ENCODE measurements at regions not wholly inside any gene's neighbourhood (a gene's known extent, or its start where the extent isn't known, plus 50 kb on each side); places are given as distances from the start of the nearest gene placed in this dataset.
"Not testable (repeated sequence)": the region's sequence is repeated elsewhere in the genome, so short reads cannot be mapped to it uniquely, and the experiment has no call there.

GRCh38 chr6:56739836-56740815 is 97.4 kb upstream of the DST start:
- no peak for DNase-seq

DNA sequence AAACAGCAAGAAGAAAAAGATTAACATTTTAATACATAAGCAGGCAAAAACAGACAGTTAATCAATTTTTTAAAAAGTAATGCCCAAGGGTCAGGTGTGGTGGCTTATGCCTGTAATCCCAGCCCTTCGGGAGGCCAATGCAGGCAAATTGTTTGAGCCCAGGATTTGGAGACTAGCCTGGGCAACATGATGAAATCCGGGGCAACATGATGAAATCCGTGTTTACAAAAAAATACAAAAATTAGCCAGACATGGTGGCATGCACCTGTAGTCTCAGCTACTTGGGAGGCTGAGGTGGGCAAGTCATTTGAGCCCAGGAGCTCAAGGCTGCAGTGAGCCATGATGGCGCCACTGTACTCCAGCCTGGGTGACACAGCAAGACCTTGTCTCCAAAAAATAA is 94.1 kb upstream of the DST start:
- DNase-seq: no peak

- DNase-seq: no peak
Observed at GRCh38 chr6:56734335-56734734, 91.6 kb upstream of the DST start.

GRCh38 chr6:56733211-56733697 is 90.6 kb upstream of the DST start:
- no peak for DNase-seq

DNA sequence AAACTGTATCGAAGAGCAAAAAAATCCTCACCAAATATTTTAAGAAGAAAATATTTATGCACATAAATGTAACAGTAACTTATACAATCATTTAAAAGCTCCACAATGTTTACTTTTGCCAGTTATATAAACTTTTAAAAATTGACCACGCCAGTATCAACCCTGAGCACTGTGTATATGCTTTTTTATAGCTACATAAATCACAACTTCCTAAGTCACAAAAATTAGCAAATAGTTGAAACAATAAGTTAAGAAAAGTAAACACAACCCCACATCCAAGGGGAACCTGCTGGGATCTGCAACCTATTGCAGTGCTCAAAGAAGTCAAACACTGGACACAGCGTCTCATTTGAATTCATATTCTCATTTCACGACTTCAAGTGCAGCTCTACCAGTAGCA is 89.8 kb upstream of the DST start:
- no peak for DNase-seq

GRCh38 chr6:56730663-56731529 is 88.2 kb upstream of the DST start:
- no peak for DNase-seq

DNA sequence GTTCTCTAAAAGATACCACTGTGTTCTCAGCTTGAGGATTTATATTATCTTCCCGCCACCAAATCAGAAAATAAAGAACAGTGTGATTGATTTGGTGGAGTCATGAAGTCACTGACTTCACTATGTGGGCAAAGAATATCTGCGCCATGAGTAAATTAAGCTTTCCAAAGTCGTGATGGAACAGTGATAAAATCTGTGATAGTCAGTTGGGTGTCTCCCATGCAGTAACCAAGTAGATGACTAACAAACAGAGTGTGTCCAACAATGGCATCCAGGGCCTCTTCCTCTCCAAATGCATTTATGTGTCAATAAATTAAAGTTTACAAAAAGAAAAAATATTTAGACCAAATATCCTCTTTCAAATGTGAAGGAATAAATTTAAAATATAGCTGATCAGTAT is 87.0 kb upstream of the DST start:
- no peak for DNase-seq

GRCh38 chr6:56729166-56729565 is 86.5 kb upstream of the DST start:
- not testable (repeated sequence) for DNase-seq

- DNase-seq: no peak
Observed at GRCh38 chr6:56727097-56727850, 84.6 kb upstream of the DST start.

GRCh38 chr6:56725254-56725653 is 82.6 kb upstream of the DST start:
- DNase-seq: no peak

DNA sequence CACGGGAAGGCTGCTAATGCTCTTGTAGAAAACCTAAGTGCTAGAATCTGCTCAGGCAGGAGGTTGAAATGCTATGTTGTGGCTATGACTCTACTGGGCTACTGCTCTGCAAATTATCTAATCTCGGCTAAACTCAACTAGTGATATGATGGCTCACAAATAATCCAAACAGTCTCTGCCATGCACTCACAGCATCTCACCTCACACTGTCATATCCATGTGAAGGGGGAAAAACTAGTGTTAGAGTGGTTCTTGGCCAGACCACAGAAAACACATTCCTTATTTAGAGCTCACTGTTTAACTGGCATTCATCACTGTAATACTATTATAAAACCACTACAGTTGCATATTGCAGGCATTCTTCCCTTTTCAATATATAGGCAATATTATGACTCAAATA is 81.8 kb upstream of the DST start:
- DNase-seq: no peak

DNA sequence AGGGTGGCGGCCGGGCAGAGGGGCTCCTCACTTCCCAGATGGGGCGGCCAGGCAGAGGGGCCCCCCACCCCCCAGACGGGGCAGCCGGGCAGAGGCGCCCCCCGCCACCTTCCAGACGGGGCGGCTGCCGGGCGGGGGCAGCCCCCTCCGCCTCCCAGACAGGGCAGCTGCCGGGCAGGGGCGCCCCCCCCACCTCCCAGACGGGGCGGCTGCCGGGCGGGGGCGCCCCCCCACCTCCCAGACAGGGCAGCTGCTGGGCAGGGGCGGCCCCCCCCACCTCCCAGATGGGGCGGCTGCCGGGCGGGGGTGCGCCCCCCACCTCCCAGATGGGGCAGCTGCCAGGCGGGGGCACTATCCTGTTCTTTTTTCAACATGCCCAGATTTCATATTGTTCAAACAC is 78.2 kb upstream of the DST start:
- peak; percentile 66 to 89 for DNase-seq

GRCh38 chr6:56720202-56720601 is 77.5 kb upstream of the DST start:
- DNase-seq: not testable (repeated sequence)

GRCh38 chr6:56719315-56720058 is 76.8 kb upstream of the DST start:
- not testable (repeated sequence) for DNase-seq

- no peak for DNase-seq
Observed at GRCh38 chr6:56718236-56718635, 75.5 kb upstream of the DST start.

GRCh38 chr6:56716229-56716628 is 73.5 kb upstream of the DST start:
- DNase-seq: no peak

GRCh38 chr6:56715741-56716140 is 73.1 kb upstream of the DST start:
- peak; percentile 84 to 93 for DNase-seq

DNA sequence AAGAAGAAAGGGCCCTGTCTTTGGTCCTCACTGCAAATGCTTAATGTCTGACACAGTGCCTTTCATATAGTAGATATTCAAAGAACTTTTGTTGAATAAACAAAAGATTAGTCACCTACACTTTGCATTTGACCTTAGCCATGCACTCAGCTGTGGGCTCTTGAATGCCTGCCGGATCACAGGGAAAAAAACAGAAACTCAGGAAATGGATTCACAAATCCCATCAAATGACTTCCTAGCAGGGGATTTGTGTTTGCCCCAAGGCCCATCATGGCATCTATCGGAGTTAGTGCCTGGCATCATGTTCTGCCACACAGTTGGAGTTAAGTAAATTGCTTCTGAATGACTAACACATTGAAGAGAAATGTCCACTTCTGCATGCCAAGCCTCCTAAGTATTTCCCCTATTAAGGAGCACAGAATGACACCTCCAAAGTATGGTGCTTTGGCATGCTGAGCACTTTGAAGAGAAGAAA is 72.3 kb upstream of the DST start:
- DNase-seq: peak; percentile 24 to 45

GRCh38 chr6:56714273-56714672 is 71.6 kb upstream of the DST start:
- peak in 1 of 2 experiments; percentile 7 for DNase-seq

DNA sequence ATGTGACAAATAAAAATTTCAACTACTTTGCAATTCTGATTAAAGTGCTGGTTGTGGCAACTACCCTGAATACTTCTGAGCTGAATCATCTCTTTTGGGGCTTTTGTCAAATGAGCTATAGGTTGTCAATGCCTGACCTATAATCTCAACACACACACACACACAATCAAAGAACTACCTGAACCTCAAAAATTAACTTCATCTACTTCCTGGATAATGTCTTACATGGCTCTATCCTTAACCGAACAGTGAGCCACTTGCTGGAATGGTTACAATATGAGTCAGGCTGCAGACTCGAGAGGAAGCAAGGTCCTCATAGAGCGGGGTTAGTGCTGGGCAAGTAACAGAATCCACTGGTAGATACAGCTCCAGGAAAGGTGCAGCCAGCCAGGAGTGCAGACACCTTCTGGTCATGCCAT is 70.6 kb upstream of the DST start:
- peak in 1 of 2 experiments; percentile 39 for DNase-seq

DNA sequence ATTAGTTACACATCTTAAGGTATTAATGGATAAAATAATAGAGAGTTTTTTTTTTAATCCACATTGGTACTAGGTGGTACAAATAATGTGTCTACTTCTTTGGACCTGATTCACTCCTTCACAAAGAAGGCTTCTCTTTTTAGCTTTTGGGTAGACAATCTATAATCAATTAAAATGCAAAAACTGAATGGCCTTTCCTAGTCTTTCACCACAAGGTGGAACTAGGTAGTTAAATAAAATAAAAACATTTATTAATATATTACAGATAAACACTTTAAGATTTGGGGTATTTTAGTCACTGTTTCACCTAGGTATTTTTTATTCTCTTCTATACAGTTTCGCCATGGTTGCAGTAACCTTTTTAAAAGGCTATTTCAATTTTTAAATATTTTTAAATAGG is 68.3 kb upstream of the DST start:
- DNase-seq: no peak

GRCh38 chr6:56709650-56710049 is 67.0 kb upstream of the DST start:
- no peak for DNase-seq

All from NCI-H524 (cell line).